Upper lobe of right lung (tissue), 1 donor: ENCODE measurements at regions not wholly inside any gene's neighbourhood (a gene's known extent, or its start where the extent isn't known, plus 50 kb on each side); places are given as distances from the start of the nearest gene placed in this dataset.

Experiments used
- ATAC-seq: fragments of 200-7000 bp; cut with Tn5 transposase; one replicate; pipeline ENCODE4 v1.9.1; 2020; ENCODE audit warnings: mild to moderate bottlenecking, moderate library complexity
- DNase-seq: peaks from one replicate; pipeline ENCODE4 v3.0.0-alpha.2; 2020
- H3K27ac ChIP-seq: fragments of 200-600 bp; one replicate; pipeline ENCODE4 v1.8.0; 2022
- H3K27me3 ChIP-seq: fragments of 200-600 bp; one replicate; pipeline ENCODE4 v1.8.0; 2022; ENCODE audit warnings: mild to moderate bottlenecking
- H3K36me3 ChIP-seq: fragments of 200-600 bp; one replicate; pipeline ENCODE4 v1.8.0; 2022
- H3K4me1 ChIP-seq: fragments of 200-600 bp; one replicate; pipeline ENCODE4 v1.8.0; 2022
- H3K4me3 ChIP-seq: fragments of 200-600 bp; one replicate; pipeline ENCODE4 v1.8.0; 2022; ENCODE audit warnings: mild to moderate bottlenecking
- H3K9me3 ChIP-seq: fragments of 200-600 bp; one replicate; pipeline ENCODE4 v1.8.0; 2022
- intact Hi-C: fragments of 100-400 bp; cut with DNase I; formaldehyde crosslinking; loops from one replicate; pipeline ENCODE4 v1.11.0; 2022
- TF ChIP-seq, protein P1 (sequence below): fragments of 200-600 bp; IDR thresholded peaks from one replicate; pipeline ENCODE4 v1.8.0; 2022; ENCODE audit warnings: antibody characterized with exemption
- donor health status: DM: no; HTN: yes; CAD: no; lungs with severe emphysema.

DNA sequence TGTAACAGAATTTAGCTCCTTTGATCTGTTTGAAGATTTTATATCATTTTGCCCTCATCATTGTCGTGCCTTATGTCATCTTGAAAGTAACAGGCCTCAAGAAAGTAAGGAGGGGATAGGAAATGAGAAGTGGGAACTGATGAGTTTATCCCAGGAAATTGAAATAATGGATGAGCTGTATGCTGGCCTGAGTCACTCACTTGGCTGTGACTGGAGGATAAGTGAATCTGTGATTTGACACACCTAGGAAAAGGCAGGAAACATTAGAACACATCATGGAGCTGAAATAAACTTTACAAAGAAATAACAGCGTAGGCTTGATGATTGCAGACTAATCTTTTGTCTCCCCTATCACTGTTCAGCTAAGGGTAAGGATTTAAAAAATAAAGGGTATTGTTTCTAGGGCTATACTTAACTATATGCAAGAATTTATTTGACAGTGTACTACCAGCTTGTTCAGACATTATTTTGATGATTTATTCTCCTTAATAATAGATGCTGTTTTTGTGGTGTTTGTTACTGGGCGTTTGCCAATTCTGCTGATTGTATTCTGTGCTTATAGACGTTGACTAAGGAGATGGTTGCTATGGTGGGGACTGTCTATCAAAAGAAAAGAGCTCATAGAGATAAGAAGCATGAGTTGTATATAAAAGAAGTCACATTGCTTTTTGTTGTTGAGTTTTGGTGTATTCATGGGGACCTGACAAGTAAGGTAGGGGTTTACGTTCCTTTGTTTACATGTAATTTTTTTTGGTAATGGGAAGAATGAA lies 105.6 kb upstream of the ROPN1 start:
- TF ChIP-seq, protein P1, sequence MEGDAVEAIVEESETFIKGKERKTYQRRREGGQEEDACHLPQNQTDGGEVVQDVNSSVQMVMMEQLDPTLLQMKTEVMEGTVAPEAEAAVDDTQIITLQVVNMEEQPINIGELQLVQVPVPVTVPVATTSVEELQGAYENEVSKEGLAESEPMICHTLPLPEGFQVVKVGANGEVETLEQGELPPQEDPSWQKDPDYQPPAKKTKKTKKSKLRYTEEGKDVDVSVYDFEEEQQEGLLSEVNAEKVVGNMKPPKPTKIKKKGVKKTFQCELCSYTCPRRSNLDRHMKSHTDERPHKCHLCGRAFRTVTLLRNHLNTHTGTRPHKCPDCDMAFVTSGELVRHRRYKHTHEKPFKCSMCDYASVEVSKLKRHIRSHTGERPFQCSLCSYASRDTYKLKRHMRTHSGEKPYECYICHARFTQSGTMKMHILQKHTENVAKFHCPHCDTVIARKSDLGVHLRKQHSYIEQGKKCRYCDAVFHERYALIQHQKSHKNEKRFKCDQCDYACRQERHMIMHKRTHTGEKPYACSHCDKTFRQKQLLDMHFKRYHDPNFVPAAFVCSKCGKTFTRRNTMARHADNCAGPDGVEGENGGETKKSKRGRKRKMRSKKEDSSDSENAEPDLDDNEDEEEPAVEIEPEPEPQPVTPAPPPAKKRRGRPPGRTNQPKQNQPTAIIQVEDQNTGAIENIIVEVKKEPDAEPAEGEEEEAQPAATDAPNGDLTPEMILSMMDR, result no peak
- intact Hi-C loops, result no loop called here
- no peak overlapping the region for H3K4me3 ChIP-seq
- no peaks in the 10 kb centered on the region for H3K27me3 ChIP-seq
- DNase-seq, result no peak
- H3K4me1 ChIP-seq, result no peaks in the 10 kb centered on the region
- no peak overlapping the region for H3K27ac ChIP-seq
- no peaks in the 10 kb centered on the region for H3K36me3 ChIP-seq
- no peak for ATAC-seq
- H3K9me3 ChIP-seq, result no peaks in the 10 kb centered on the region

GRCh38 chr3:124101643-124102042 lies 109.7 kb upstream of the ROPN1 start:
- TF ChIP-seq, protein P1, result no peak
- Histone ChIP-seq H3K36me3 (no peaks in the 10 kb centered on the region), H3K9me3 (no peaks in the 10 kb centered on the region), H3K27ac (no peak overlapping the region), H3K4me1 (no peaks in the 10 kb centered on the region), H3K4me3 (no peak overlapping the region), H3K27me3 (no peaks in the 10 kb centered on the region)
- intact Hi-C loops, result no loop called here
- ATAC-seq (no peak), DNase-seq (no peak)

DNA sequence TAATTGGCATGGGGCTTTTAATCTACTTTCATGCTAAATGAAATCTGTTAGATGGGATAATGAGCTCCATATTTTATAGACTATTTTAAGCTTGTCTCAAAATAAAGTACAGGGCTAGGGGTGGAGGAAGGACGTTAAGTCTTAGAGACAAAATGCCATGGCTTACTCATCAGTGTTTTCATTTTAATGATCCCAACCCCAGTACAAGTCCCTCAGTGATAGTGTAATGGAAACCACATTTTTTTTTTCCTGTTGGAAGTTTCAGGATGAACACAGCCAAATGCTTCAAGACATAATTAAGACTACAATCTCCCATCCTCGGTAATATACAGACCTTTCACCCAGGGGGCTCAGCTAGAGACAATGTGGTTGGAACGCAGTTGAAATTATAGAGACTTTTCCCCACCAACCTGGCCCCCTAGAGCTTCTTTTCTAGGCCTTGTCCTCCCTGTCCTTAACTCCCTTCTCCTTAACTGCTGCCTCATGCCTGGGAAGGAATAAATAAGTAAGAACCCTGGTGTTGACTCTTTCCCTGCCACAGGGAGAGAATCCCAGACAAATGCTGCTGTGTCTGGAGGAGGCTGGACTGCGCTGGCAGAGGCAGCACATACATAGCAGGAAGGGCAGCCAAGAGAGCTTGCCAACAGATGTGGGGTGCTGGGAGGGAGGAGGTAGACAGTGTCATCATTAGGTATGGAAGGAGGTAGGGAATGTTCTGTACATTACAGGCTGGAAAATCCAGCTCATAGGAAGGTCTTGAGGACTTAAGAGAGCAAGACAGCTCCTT lies 115.4 kb upstream of the ROPN1 start:
- Histone ChIP-seq H3K4me1 (no peaks in the 10 kb centered on the region), H3K9me3 (no peaks in the 10 kb centered on the region), H3K4me3 (no peak overlapping the region), H3K27ac (no peak overlapping the region), H3K27me3 (no peaks in the 10 kb centered on the region), H3K36me3 (no peaks in the 10 kb centered on the region)
- TF ChIP-seq, protein P1, result no peak
- no peak for DNase-seq
- no peak for ATAC-seq
- intact Hi-C loops, result no loop called here

- H3K27me3 ChIP-seq, result no peaks in the 10 kb centered on the region
- H3K36me3 ChIP-seq, result no peaks in the 10 kb centered on the region
- H3K4me3 ChIP-seq, result no peak overlapping the region
- TF ChIP-seq, protein P1, result no peak
- H3K4me1 ChIP-seq, result no peaks in the 10 kb centered on the region
- ATAC-seq (no peak), DNase-seq (no peak)
- no peaks in the 10 kb centered on the region for H3K9me3 ChIP-seq
- no peak overlapping the region for H3K27ac ChIP-seq
- intact Hi-C loops, result no loop called here
Observed at GRCh38 chr3:124108446-124108845, 116.5 kb upstream of the ROPN1 start.

DNA sequence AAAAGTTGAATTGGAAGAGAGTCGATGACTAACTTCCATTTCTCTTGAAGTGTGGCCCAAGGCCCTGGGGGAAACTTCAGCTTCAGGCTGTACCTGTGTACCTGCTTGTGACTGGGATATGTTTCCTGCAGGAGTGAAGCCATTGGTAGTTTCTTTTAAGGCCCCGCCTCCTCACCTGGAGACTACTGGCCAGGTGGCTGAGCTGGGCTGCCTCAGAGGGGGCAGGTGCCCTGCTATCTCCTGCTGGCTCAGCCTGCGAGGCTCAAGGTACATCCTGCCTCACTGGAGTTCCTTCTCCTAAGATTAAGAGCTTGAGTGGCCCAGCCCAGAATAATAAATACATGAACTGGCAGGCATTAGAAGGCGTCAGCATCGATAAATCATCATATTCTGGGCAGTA lies 121.6 kb upstream of the ROPN1 start:
- Histone ChIP-seq H3K4me1 (peaks cover 24% of the 10 kb centered on the region), H3K9me3 (no peaks in the 10 kb centered on the region), H3K27ac (no peak overlapping the region), H3K27me3 (no peaks in the 10 kb centered on the region), H3K4me3 (no peak overlapping the region), H3K36me3 (no peaks in the 10 kb centered on the region)
- intact Hi-C loops, result no loop called here
- no peak for ATAC-seq
- DNase-seq, result no peak
- TF ChIP-seq, protein P1, result no peak
